Activated T-helper 2 cell treated with anti-CD3 and anti-CD28 coated beads, Interferon-gamma antibody, Interleukin-2, Interleukin-4, amounts not matched to agents 10 μg/mL and 5 μg/mL and 100 μg/mL, durations not matched to agents 14 hours and 24 hours and 36 hours (primary cell): ENCODE measurements at regions not wholly inside any gene's neighbourhood (a gene's known extent, or its start where the extent isn't known, plus 50 kb on each side); places are given as distances from the start of the nearest gene placed in this dataset.
A peak's percentile ranks its signal among the peaks of the same experiment; 100 is the strongest.
"Not testable (repeated sequence)": the region's sequence is repeated elsewhere in the genome, so short reads cannot be mapped to it uniquely, and the experiment has no call there.

ENCODE experiments used
- DNase-seq: peaks from one replicate; pipeline ENCODE4 v3.0.0; 2021; ENCODE audit warnings: low spot score
- H3K27ac Mint-ChIP-seq: one replicate; pipeline ENCODE4 v1.8.0; 2021; ENCODE audit warnings: mixed read lengths
- H3K27me3 Mint-ChIP-seq: one replicate; pipeline ENCODE4 v1.8.0; 2021; ENCODE audit warnings: low read depth, mixed read lengths
- H3K36me3 Mint-ChIP-seq: one replicate; pipeline ENCODE4 v1.8.0; 2021; ENCODE audit warnings: low read depth, mixed read lengths
- H3K4me1 Mint-ChIP-seq: one replicate; pipeline ENCODE4 v1.8.0; 2021; ENCODE audit warnings: low read depth, mixed read lengths
- H3K4me3 Mint-ChIP-seq: one replicate; pipeline ENCODE4 v1.8.0; 2021; ENCODE audit warnings: low read depth, mild to moderate bottlenecking, moderate library complexity, mixed read lengths
- H3K9me3 Mint-ChIP-seq: one replicate; pipeline ENCODE4 v1.8.0; 2021; ENCODE audit warnings: mixed read lengths
- intact Hi-C: fragments of 100-400 bp; cut with micrococcal nuclease; formaldehyde crosslinking; loops from one replicate; pipeline ENCODE4 v1.15.1; 2023

DNA sequence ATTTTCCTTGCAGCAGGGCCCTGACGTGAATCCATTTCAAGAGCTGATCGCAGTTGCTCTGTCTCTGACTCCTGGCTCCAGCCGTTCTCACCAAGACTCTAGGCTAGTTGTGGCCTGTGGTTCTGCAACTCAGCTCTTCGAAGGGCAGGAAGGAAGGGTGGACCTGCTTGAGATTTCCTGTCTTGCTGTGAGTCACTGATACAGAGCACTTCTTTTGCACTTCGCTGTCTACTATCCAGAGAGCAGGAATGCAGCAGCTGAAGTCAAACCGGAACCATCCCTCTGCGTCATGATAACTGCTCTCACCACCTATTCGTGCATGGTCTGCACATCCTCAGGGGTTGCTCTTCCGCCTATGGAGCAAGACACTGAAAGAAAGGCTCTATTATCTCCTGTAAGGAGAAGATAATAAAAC, 59.7 kb downstream of the RAP2B start:
- H3K36me3 Mint-ChIP-seq = peaks cover 17% of the 10 kb centered on the region
- peak; percentile 78 for DNase-seq
- peaks cover 46% of the 10 kb centered on the region for H3K4me1 Mint-ChIP-seq
- intact Hi-C loops = loop anchor here (1.0 to 5.0 kb wide), 4 partner anchors 60 to 401 kb away; no protein-coding TSS in a partner anchor
- H3K27ac Mint-ChIP-seq = peak overlapping the region; percentile 85
- no peaks in the 10 kb centered on the region for H3K27me3 Mint-ChIP-seq
- peaks cover 12% of the 10 kb centered on the region for H3K9me3 Mint-ChIP-seq
- H3K4me3 Mint-ChIP-seq = peak overlapping the region; percentile 38

DNA sequence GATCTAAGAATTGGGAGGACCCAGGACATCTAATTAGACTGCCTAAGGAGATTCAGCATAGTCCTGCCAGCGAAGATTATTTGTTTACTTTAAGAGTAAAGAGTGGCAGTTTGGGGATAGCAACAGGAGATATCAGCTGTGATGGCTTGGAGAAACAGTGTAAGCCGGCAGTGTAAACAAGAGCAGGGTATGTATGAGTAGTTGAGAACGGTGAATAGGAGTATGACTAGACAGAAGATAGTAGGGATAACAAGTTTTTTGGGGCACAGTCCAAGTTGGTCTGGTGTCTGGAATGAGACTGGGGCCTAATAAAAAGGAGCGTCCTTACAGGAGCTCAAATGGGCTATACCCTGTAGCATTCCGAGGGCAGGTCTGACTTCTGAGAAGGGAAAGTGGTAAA, 64.9 kb downstream of the RAP2B start:
- DNase-seq, H3K36me3 Mint-ChIP-seq, H3K27me3 Mint-ChIP-seq, H3K9me3 Mint-ChIP-seq, H3K4me3 Mint-ChIP-seq, H3K27ac Mint-ChIP-seq, intact Hi-C loops, H3K4me1 Mint-ChIP-seq: not testable (repeated sequence)

GRCh38 chr3:153230427-153230826, 68.4 kb downstream of the RAP2B start:
- H3K9me3 Mint-ChIP-seq, H3K27me3 Mint-ChIP-seq, intact Hi-C loops, H3K4me3 Mint-ChIP-seq, H3K27ac Mint-ChIP-seq, H3K36me3 Mint-ChIP-seq, DNase-seq, H3K4me1 Mint-ChIP-seq: not testable (repeated sequence)

GRCh38 chr3:153231245-153231644, 69.2 kb downstream of the RAP2B start:
- H3K36me3 Mint-ChIP-seq, H3K27me3 Mint-ChIP-seq, H3K4me3 Mint-ChIP-seq, intact Hi-C loops, H3K4me1 Mint-ChIP-seq, DNase-seq, H3K9me3 Mint-ChIP-seq, H3K27ac Mint-ChIP-seq: not testable (repeated sequence)

GRCh38 chr3:153232050-153232752, 70.2 kb downstream of the RAP2B start:
- H3K27me3 Mint-ChIP-seq, H3K4me3 Mint-ChIP-seq, H3K27ac Mint-ChIP-seq, H3K4me1 Mint-ChIP-seq, DNase-seq, intact Hi-C loops, H3K36me3 Mint-ChIP-seq, H3K9me3 Mint-ChIP-seq: not testable (repeated sequence)

DNA sequence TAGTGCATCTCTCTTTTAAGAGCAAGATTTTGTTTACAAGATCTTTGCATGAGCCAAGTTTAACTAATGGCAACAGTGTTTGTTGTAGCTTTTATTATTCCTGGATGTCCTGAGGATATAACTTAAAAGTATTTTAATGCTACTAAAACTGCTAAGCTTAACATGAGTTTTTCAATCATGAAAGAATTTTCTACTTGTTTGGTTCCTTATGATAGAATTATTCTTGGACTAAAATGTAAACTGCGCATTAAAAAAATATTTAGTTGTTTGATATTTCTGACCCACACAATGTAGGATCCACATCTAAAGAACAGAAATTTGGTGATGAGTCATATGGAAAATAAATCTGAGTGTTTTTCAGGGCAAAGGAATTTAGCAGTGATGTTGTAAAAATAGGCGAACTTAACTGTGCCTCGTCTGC, 70.8 kb downstream of the RAP2B start:
- intact Hi-C loops = no loop called here
- Mint-ChIP-seq H3K4me1 (no peaks in the 10 kb centered on the region), H3K27me3 (no peaks in the 10 kb centered on the region), H3K36me3 (no peaks in the 10 kb centered on the region), H3K27ac (no peak overlapping the region), H3K9me3 (no peaks in the 10 kb centered on the region), H3K4me3 (no peak overlapping the region)
- no peak for DNase-seq

DNA sequence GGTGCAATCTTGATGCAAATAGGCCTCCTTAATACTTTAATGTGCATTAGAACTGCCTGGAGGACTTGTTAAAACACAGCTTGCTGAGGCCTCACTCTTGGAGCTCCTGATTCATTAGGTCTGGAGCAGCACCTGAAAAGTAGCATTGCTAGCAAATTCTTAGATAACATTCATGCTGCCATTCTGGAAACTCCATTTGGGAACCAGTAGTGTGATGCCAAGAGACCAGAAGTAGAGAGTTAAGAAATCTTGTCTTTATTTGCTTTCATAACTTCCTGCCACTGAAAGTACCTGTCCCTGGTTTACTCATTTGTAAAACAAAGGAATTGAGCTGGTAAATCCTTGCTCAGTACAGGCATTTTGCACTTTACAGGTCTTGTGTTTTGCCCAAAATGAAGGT, 72.0 kb downstream of the RAP2B start:
- Mint-ChIP-seq H3K4me3 (no peak overlapping the region), H3K4me1 (no peaks in the 10 kb centered on the region), H3K27ac (no peak overlapping the region), H3K27me3 (no peaks in the 10 kb centered on the region), H3K9me3 (no peaks in the 10 kb centered on the region), H3K36me3 (no peaks in the 10 kb centered on the region)
- DNase-seq = no peak
- intact Hi-C loops = no loop called here

DNA sequence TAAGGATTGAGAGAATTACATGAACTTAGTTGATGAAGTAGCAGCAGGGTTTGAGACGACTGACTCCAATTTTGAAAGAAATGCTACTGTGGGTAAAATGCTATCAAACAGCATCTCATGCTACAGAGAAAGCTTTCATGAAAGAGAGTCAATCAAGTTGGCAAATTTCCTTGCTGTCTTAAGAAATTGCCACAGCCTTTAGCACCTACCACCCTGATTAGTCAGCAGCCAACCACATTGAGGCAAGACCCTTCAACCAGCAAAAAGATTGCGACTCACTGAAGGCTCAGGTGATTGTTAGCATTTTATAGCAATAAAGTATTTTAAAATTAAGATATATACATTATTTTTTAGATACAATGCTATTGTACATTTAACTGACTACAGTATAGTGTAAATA, 80.9 kb downstream of the RAP2B start:
- no peaks in the 10 kb centered on the region for H3K36me3 Mint-ChIP-seq
- H3K9me3 Mint-ChIP-seq = no peaks in the 10 kb centered on the region
- H3K4me1 Mint-ChIP-seq = no peaks in the 10 kb centered on the region
- H3K27me3 Mint-ChIP-seq = peaks cover 4% of the 10 kb centered on the region
- intact Hi-C loops = no loop called here
- no peak overlapping the region for H3K4me3 Mint-ChIP-seq
- no peak overlapping the region for H3K27ac Mint-ChIP-seq
- DNase-seq = no peak

- Mint-ChIP-seq H3K36me3 (no peaks in the 10 kb centered on the region), H3K27me3 (peaks cover 4% of the 10 kb centered on the region), H3K4me3 (no peak overlapping the region), H3K27ac (no peak overlapping the region), H3K4me1 (no peaks in the 10 kb centered on the region), H3K9me3 (no peaks in the 10 kb centered on the region)
- DNase-seq = no peak
- intact Hi-C loops = no loop called here
Observed at GRCh38 chr3:153244961-153245360, 82.9 kb downstream of the RAP2B start.

DNA sequence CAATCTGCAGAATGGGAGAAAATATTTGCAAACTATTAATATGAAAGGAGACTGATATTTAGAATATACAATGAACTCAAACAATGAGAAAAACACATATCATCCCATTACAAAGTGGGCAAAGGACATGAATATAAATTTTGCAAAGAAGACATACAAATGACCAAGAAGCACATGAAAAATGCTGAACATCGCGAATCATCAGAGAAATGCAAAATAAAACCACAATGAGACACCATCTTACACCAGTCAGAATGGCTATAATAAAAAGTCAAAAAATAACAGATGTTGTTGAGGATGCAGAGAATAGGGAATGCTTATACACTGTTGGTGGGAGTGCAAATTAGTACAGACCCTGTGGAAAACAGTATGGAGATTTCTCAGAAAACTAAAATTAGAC, 83.6 kb downstream of the RAP2B start:
- Mint-ChIP-seq H3K4me3 (no peak overlapping the region), H3K27me3 (peaks cover 4% of the 10 kb centered on the region), H3K36me3 (no peaks in the 10 kb centered on the region), H3K4me1 (no peaks in the 10 kb centered on the region), H3K9me3 (no peaks in the 10 kb centered on the region), H3K27ac (no peak overlapping the region)
- no peak for DNase-seq
- intact Hi-C loops = no loop called here

DNA sequence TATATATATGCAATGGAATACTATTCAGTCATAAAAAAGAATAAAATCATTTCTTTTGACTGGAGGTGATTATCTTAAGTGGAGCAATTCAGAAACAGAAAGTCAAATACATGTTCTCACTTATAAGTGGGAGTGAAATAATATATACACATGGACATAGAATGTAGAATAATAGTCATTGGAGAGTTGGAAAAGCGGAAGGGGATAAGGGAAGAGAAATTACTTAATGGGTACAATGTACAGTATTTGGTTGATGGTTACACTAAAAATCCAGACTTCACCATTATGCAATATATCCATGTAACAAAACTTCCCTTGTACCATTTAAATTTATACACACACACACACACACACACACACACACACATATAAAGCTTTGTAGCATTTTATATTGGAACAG, 84.3 kb downstream of the RAP2B start:
- Mint-ChIP-seq H3K27ac (no peak overlapping the region), H3K9me3 (no peaks in the 10 kb centered on the region), H3K4me1 (no peaks in the 10 kb centered on the region), H3K27me3 (peaks cover 4% of the 10 kb centered on the region), H3K4me3 (no peak overlapping the region), H3K36me3 (no peaks in the 10 kb centered on the region)
- no peak for DNase-seq
- intact Hi-C loops = no loop called here

DNA sequence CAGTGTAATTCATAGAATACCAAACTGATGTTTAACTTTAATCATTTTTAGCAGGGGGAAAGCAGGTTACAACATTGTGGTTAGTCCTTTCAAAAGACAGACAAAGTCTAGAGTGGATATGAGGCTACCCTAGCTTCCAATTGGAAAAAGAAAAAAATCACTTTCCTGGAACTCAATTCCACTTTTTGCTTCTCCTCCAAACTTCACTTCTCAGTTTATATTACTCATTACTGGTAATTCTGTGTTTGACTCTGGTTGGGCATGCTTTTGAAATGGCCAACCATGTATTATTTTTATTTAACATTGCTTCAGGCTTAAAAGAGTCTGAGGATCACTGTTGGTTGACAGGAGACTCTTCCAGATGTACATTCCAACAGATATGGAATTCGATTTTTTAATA, 84.8 kb downstream of the RAP2B start:
- Mint-ChIP-seq H3K4me3 (no peak overlapping the region), H3K9me3 (no peaks in the 10 kb centered on the region), H3K4me1 (no peaks in the 10 kb centered on the region), H3K36me3 (no peaks in the 10 kb centered on the region), H3K27me3 (peaks cover 4% of the 10 kb centered on the region), H3K27ac (no peak overlapping the region)
- intact Hi-C loops = no loop called here
- DNase-seq = no peak

- Mint-ChIP-seq H3K27ac (no peak overlapping the region), H3K4me1 (no peaks in the 10 kb centered on the region), H3K27me3 (peaks cover under 1% of the 10 kb centered on the region), H3K4me3 (no peak overlapping the region), H3K36me3 (no peaks in the 10 kb centered on the region), H3K9me3 (no peaks in the 10 kb centered on the region)
- intact Hi-C loops = no loop called here
- no peak for DNase-seq
Observed at GRCh38 chr3:153247331-153248330, 85.6 kb downstream of the RAP2B start.
